ENCODE measurements at regions not wholly inside any gene's neighbourhood (a gene's known extent, or its start where the extent isn't known, plus 50 kb on each side); places are given as distances from the start of the nearest gene placed in this dataset.
A peak's percentile ranks its signal among the peaks of the same experiment; 100 is the strongest.

GRCh38 chr4:140266958-140267568 lies 106.4 kb upstream of the SCOC start:
- Mint-ChIP-seq H3K4me3 (no peak overlapping the region), H3K9me3 (no peaks in the 10 kb centered on the region), H3K27ac (no peak overlapping the region), H3K4me1 (peaks cover 10 to 12% (median 12%) of the 10 kb centered on the region in 3 donors), H3K27me3 (peaks cover 5 to 26% (median 20%) of the 10 kb centered on the region in 3 donors), H3K36me3 (no peaks in the 10 kb centered on the region)
- no peak for DNase-seq
- ATAC-seq (ENCODE audit: low read depth in 2 of 2), result no peak

GRCh38 chr4:140260227-140260626 lies 106.2 kb upstream of the MAML3 start:
- Mint-ChIP-seq H3K9me3 (no peaks in the 10 kb centered on the region), H3K27ac (no peak overlapping the region), H3K4me1 (no peaks in the 10 kb centered on the region), H3K4me3 (no peak overlapping the region), H3K36me3 (no peaks in the 10 kb centered on the region), H3K27me3 (peaks cover 29 to 35% (median 30%) of the 10 kb centered on the region in 3 donors)
- ATAC-seq (ENCODE audit: low read depth in 2 of 2) (no peak), DNase-seq (no peak)

- H3K4me3 Mint-ChIP-seq, result no peak overlapping the region
- H3K27ac Mint-ChIP-seq, result no peak overlapping the region
- H3K36me3 Mint-ChIP-seq, result no peaks in the 10 kb centered on the region
- no peaks in the 10 kb centered on the region for H3K9me3 Mint-ChIP-seq
- ATAC-seq (ENCODE audit: low read depth in 2 of 2) (no peak), DNase-seq (no peak)
- H3K27me3 Mint-ChIP-seq, result peaks cover 36 to 45% (median 37%) of the 10 kb centered on the region in 3 donors
- H3K4me1 Mint-ChIP-seq, result peaks cover 0 to 3% (median 0%) of the 10 kb centered on the region in 3 donors
Observed at GRCh38 chr4:140258476-140258875, 104.5 kb upstream of the MAML3 start.

GRCh38 chr4:140257461-140258305 lies 103.7 kb upstream of the MAML3 start:
- Mint-ChIP-seq H3K27ac (no peak overlapping the region), H3K4me1 (peaks cover 0 to 3% (median 0%) of the 10 kb centered on the region in 3 donors), H3K4me3 (no peak overlapping the region), H3K27me3 (peaks cover 32 to 48% (median 36%) of the 10 kb centered on the region in 3 donors), H3K9me3 (no peaks in the 10 kb centered on the region), H3K36me3 (no peaks in the 10 kb centered on the region)
- DNase-seq (no peak), ATAC-seq (ENCODE audit: low read depth in 2 of 2) (no peak)

- Mint-ChIP-seq H3K4me3 (no peak overlapping the region), H3K27ac (no peak overlapping the region), H3K9me3 (no peaks in the 10 kb centered on the region), H3K4me1 (peaks cover 2 to 7% (median 5%) of the 10 kb centered on the region in 3 donors), H3K27me3 (peaks cover 30 to 48% (median 31%) of the 10 kb centered on the region in 3 donors), H3K36me3 (no peaks in the 10 kb centered on the region)
- DNase-seq (no peak), ATAC-seq (ENCODE audit: low read depth in 2 of 2) (no peak)
Observed at GRCh38 chr4:140256941-140257340, 103.0 kb upstream of the MAML3 start.

GRCh38 chr4:140256335-140256734 lies 102.4 kb upstream of the MAML3 start:
- Mint-ChIP-seq H3K27me3 (peaks cover 24 to 50% (median 31%) of the 10 kb centered on the region in 3 donors), H3K36me3 (no peaks in the 10 kb centered on the region), H3K9me3 (no peaks in the 10 kb centered on the region), H3K4me3 (no peak overlapping the region), H3K4me1 (peaks cover 4 to 12% (median 11%) of the 10 kb centered on the region in 3 donors), H3K27ac (no peak overlapping the region)
- ATAC-seq (ENCODE audit: low read depth in 2 of 2), result no peak
- DNase-seq, result no peak

GRCh38 chr4:140255927-140256326 lies 101.9 kb upstream of the MAML3 start:
- Mint-ChIP-seq H3K4me3 (no peak overlapping the region), H3K27ac (no peak overlapping the region), H3K9me3 (no peaks in the 10 kb centered on the region), H3K36me3 (no peaks in the 10 kb centered on the region), H3K27me3 (peaks cover 20 to 50% (median 28%) of the 10 kb centered on the region in 3 donors), H3K4me1 (peaks cover 4 to 12% (median 11%) of the 10 kb centered on the region in 3 donors)
- no peak for ATAC-seq (ENCODE audit: low read depth in 2 of 2)
- no peak for DNase-seq

- Mint-ChIP-seq H3K4me1 (peaks cover 4 to 12% (median 11%) of the 10 kb centered on the region in 3 donors), H3K4me3 (peak overlapping the region in 1 of 8 donors; percentile 76), H3K36me3 (no peaks in the 10 kb centered on the region), H3K27me3 (peaks cover 17 to 49% (median 26%) of the 10 kb centered on the region in 3 donors), H3K27ac (no peak overlapping the region), H3K9me3 (no peaks in the 10 kb centered on the region)
- no peak for ATAC-seq (ENCODE audit: low read depth in 2 of 2)
- DNase-seq, result no peak
Observed at GRCh38 chr4:140255467-140255866, 101.5 kb upstream of the MAML3 start.

GRCh38 chr4:140254651-140255299 lies 100.8 kb upstream of the MAML3 start:
- peak overlapping the region in 1 of 8 donors; percentile 76 for H3K4me3 Mint-ChIP-seq
- no peak overlapping the region for H3K27ac Mint-ChIP-seq
- ATAC-seq (ENCODE audit: low read depth in 2 of 2), result no peak
- no peaks in the 10 kb centered on the region for H3K9me3 Mint-ChIP-seq
- H3K4me1 Mint-ChIP-seq, result peaks cover 4 to 12% (median 11%) of the 10 kb centered on the region in 3 donors
- no peaks in the 10 kb centered on the region for H3K36me3 Mint-ChIP-seq
- no peak for DNase-seq
- H3K27me3 Mint-ChIP-seq, result peaks cover 11 to 46% (median 22%) of the 10 kb centered on the region in 3 donors

GRCh38 chr4:140253556-140254027 lies 99.6 kb upstream of the MAML3 start:
- Mint-ChIP-seq H3K27ac (peak overlapping the region; percentile 20 to 86 (median 54)), H3K27me3 (peaks cover 4 to 43% (median 14%) of the 10 kb centered on the region in 3 donors), H3K4me1 (peaks cover 8 to 22% (median 11%) of the 10 kb centered on the region in 3 donors), H3K36me3 (no peaks in the 10 kb centered on the region), H3K4me3 (peak overlapping the region; percentile 71 to 92 (median 82)), H3K9me3 (no peaks in the 10 kb centered on the region)
- ATAC-seq (ENCODE audit: low read depth in 2 of 2) (no peak), DNase-seq (no peak)

GRCh38 chr4:140252742-140253555 lies 99.0 kb upstream of the MAML3 start:
- ATAC-seq (ENCODE audit: low read depth in 2 of 2) (peak; percentile 77 to 78), DNase-seq (peak; percentile 61)
- peak overlapping the region; percentile 71 to 92 (median 82) for H3K4me3 Mint-ChIP-seq
- peak overlapping the region; percentile 20 to 86 (median 54) for H3K27ac Mint-ChIP-seq
- H3K9me3 Mint-ChIP-seq, result no peaks in the 10 kb centered on the region
- H3K27me3 Mint-ChIP-seq, result peaks cover 4 to 37% (median 10%) of the 10 kb centered on the region in 3 donors
- H3K4me1 Mint-ChIP-seq, result peaks cover 8 to 27% (median 11%) of the 10 kb centered on the region in 3 donors
- no peaks in the 10 kb centered on the region for H3K36me3 Mint-ChIP-seq

GRCh38 chr4:140252141-140252741 lies 98.3 kb upstream of the MAML3 start:
- no peak for DNase-seq
- peak overlapping the region in 4 of 6 donors; percentile 58 to 91 (median 74) for H3K27ac Mint-ChIP-seq
- H3K36me3 Mint-ChIP-seq, result no peaks in the 10 kb centered on the region
- ATAC-seq (ENCODE audit: low read depth in 2 of 2), result no peak
- peaks cover 4 to 34% (median 10%) of the 10 kb centered on the region in 3 donors for H3K27me3 Mint-ChIP-seq
- H3K4me1 Mint-ChIP-seq, result peaks cover 8 to 28% (median 11%) of the 10 kb centered on the region in 3 donors
- H3K4me3 Mint-ChIP-seq, result peak overlapping the region; percentile 60 to 92 (median 86)
- H3K9me3 Mint-ChIP-seq, result no peaks in the 10 kb centered on the region
